Liver (tissue), 3 donors: ENCODE measurements at regions not wholly inside any gene's neighbourhood (a gene's known extent, or its start where the extent isn't known, plus 50 kb on each side); places are given as distances from the start of the nearest gene placed in this dataset.
"Not testable (repeated sequence)": the region's sequence is repeated elsewhere in the genome, so short reads cannot be mapped to it uniquely, and the experiment has no call there.

ENCODE experiments used
- CTCF ChIP-seq: fragments of 150-350 bp; IDR thresholded peaks from 2 replicates; pipeline ENCODE4 v1.5.1; 2017; ENCODE audit warnings: improper control_type of control experiment, low read depth, low read length; ENCODE audit not compliant: missing input control
- EGR1 ChIP-seq, 2 donors: IDR thresholded peaks; 2 replicates each; pipeline ENCODE4 v1.6.1; 2016 to 2018; ENCODE audit warnings: antibody characterized with exemption in 2 of 2, low read depth in 2 of 2
- GABPA ChIP-seq, 2 donors: IDR thresholded peaks in 1 of 2; conservative IDR thresholded peaks in 1 of 2; 2 replicates each; pipeline ENCODE4 v1.6.1; 2016; ENCODE audit warnings: antibody characterized with exemption in 2 of 2, mild to moderate bottlenecking in 1 of 2, moderate library complexity in 1 of 2
- HNF4A ChIP-seq, 2 donors: conservative IDR thresholded peaks; 2 replicates each; pipeline ENCODE4 v1.6.1; 2016; ENCODE audit warnings: antibody characterized with exemption in 2 of 2, mild to moderate bottlenecking in 2 of 2
- MAX ChIP-seq: IDR thresholded peaks from 2 replicates; pipeline ENCODE4 v1.6.1; 2016; ENCODE audit warnings: antibody characterized with exemption
- RAD21 ChIP-seq, 2 donors: IDR thresholded peaks; 2 replicates each; pipeline ENCODE4 v1.6.1; 2016; ENCODE audit warnings: antibody characterized with exemption in 2 of 2, mild to moderate bottlenecking in 2 of 2
- REST ChIP-seq: IDR thresholded peaks from 2 replicates; pipeline ENCODE4 v1.6.1; 2016; ENCODE audit warnings: antibody characterized with exemption, mild to moderate bottlenecking
- TAF1 ChIP-seq: conservative IDR thresholded peaks from 2 replicates; pipeline ENCODE4 v1.6.1; 2016; ENCODE audit warnings: antibody characterized with exemption, mild to moderate bottlenecking
- ZBTB33 ChIP-seq: IDR thresholded peaks from 2 replicates; pipeline ENCODE4 v1.6.1; 2016; ENCODE audit warnings: antibody characterized with exemption
- donor health status: healthy.
- donor health status: healthy.

GRCh38 chrX:115915625-115916024 lies 254.9 kb upstream of the AGTR2 start:
- not testable (repeated sequence) for TF ChIP-seq CTCF; TAF1; MAX; GABPA (IDR thresholded peaks at IDR 0.05 in 1 of 2, conservative IDR thresholded peaks at IDR 0.05 in 1 of 2); EGR1 (IDR thresholded peaks at IDR 0.05; ENCODE audit: low read depth in 2 of 2); HNF4A (conservative IDR thresholded peaks at IDR 0.05); REST; RAD21 (IDR thresholded peaks at IDR 0.05); ZBTB33
